Psoas muscle (tissue), 7 donors: ENCODE measurements at regions not wholly inside any gene's neighbourhood (a gene's known extent, or its start where the extent isn't known, plus 50 kb on each side); places are given as distances from the start of the nearest gene placed in this dataset.

Experiments used
- ATAC-seq, 4 donors: fragments of 200-7000 bp; cut with Tn5 transposase; one replicate each; pipeline ENCODE4 v1.9.1; 2020; ENCODE audit warnings: moderate library complexity in 3 of 4, mild to moderate bottlenecking in 2 of 4
- DNase-seq, 2 donors: peaks; one replicate each; pipeline ENCODE4 v3.0.0-alpha.2; 2020
- H3K27ac ChIP-seq: fragments of 200-600 bp; one replicate; pipeline ENCODE4 v1.8.0; 2022
- H3K27me3 ChIP-seq, 3 donors: fragments of 200-600 bp in 1 of 3; one replicate each; pipeline versions ENCODE4 v1.6.1 to v1.8.0; 2013 to 2022; ENCODE audit warnings: low read length in 2 of 3, mild to moderate bottlenecking in 2 of 3, moderate library complexity in 1 of 3; ENCODE audit not compliant: insufficient read depth in 3 of 3
- H3K36me3 ChIP-seq, 2 donors: fragments of 200-600 bp in 1 of 2; one replicate each; pipeline versions ENCODE4 v1.6.1 to v1.8.0; 2013 to 2022; ENCODE audit warnings: low read depth in 1 of 2, mild to moderate bottlenecking in 1 of 2, moderate library complexity in 1 of 2; ENCODE audit not compliant: insufficient read depth in 1 of 2
- H3K4me1 ChIP-seq: fragments of 200-600 bp; one replicate; pipeline ENCODE4 v1.8.0; 2022
- H3K4me3 ChIP-seq: fragments of 200-600 bp; one replicate; pipeline ENCODE4 v1.8.0; 2022; ENCODE audit warnings: mild to moderate bottlenecking
- H3K9me3 ChIP-seq: fragments of 200-600 bp; one replicate; pipeline ENCODE4 v1.8.0; 2022
- WGBS, 3 donors: extraction: QIAGEN DNeasy Blood & Tissue Kit; methylation state at CpG; one replicate each; pipeline versions ENCODE4 v1.1.6 to v1.1.7; 2013; 5-methylcytosine and 5-hydroxymethylcytosine counted together
- intact Hi-C, 2 donors: fragments of 100-400 bp; cut with DNase I; formaldehyde crosslinking; loops; one replicate each; pipeline versions ENCODE4 v1.11.0 to v1.14.2; 2022
- TF ChIP-seq, protein P1 (sequence below): fragments of 200-600 bp; IDR thresholded peaks from one replicate; pipeline ENCODE4 v1.8.0; 2022; ENCODE audit warnings: antibody characterized with exemption
- donor health status: healthy with polysubstance abuse.
- donor health status: DM: no; HTN: no; CAD: no; lungs with moderate emphysema.
- donor health status: Bipolar disorder and iron deficiency.
- donor health status: healthy.
- donor health status: DM: yes; HTN: yes; CAD: no.
- donor health status: DM: no; HTN: no; CAD: no.
- donor health status: DM: yes; HTN: yes; CAD: no.

DNA sequence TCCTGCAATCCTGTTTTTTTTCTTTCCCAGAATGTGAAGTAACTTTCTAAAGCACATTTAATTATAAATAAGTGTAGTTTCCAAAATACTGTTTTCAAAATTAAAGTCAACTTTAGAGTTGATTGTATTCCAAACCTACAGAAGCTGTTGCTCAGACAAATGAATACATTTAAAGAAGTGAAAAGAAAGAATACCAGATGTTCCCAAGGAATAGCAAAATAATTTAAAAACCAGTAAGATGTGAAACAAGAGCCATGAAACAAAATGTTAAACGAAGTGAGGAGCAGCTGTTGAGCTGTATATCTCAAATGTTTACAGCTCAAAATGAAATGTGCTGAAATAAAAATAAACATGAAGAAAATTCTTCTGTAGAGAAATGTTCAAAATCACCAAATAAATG, 627.4 kb upstream of the NDST4 start:
- intact Hi-C loops: no loop called here
- TF ChIP-seq, protein P1, sequence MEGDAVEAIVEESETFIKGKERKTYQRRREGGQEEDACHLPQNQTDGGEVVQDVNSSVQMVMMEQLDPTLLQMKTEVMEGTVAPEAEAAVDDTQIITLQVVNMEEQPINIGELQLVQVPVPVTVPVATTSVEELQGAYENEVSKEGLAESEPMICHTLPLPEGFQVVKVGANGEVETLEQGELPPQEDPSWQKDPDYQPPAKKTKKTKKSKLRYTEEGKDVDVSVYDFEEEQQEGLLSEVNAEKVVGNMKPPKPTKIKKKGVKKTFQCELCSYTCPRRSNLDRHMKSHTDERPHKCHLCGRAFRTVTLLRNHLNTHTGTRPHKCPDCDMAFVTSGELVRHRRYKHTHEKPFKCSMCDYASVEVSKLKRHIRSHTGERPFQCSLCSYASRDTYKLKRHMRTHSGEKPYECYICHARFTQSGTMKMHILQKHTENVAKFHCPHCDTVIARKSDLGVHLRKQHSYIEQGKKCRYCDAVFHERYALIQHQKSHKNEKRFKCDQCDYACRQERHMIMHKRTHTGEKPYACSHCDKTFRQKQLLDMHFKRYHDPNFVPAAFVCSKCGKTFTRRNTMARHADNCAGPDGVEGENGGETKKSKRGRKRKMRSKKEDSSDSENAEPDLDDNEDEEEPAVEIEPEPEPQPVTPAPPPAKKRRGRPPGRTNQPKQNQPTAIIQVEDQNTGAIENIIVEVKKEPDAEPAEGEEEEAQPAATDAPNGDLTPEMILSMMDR: no peak
- H3K4me3 ChIP-seq: no peak overlapping the region
- no peak for DNase-seq
- no peak for ATAC-seq
- H3K9me3 ChIP-seq: no peaks in the 10 kb centered on the region
- H3K27ac ChIP-seq: no peak overlapping the region
- H3K27me3 ChIP-seq: no peaks in the 10 kb centered on the region
- no peaks in the 10 kb centered on the region for H3K4me1 ChIP-seq
- WGBS, 3 donors: 7 to 15% (median 11%) methylated on average over 1 of the region's 1 CpG
- no peaks in the 10 kb centered on the region for H3K36me3 ChIP-seq

DNA sequence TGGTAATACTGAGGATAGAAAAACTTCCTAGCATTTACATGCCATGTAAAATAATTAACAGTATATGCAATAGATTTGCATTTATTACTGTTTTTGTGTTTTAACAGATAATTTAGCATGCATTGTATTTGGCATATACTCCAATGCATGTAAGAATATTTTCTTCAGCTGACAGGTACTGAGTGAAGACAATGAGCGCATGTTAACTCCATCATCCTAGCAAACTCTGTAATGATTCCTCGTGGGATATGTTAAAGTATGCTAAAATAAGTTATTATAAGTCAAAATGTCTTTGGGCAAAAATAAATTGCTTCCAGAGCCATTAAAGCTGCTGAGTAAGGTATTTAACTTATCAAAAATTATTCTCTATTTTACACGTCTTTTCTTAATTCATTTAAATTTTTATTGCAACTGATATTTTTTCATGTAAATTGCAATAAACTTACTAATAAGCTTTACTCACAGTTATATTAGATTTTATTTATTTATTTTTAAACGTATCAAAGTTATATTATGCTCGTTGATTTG, 616.4 kb upstream of the NDST4 start:
- no peaks in the 10 kb centered on the region for H3K27me3 ChIP-seq
- H3K36me3 ChIP-seq: no peaks in the 10 kb centered on the region
- H3K4me3 ChIP-seq: no peak overlapping the region
- DNase-seq: no peak
- intact Hi-C loops: no loop called here
- H3K4me1 ChIP-seq: no peaks in the 10 kb centered on the region
- WGBS, 3 donors: 76 to 77% (median 76%) methylated on average over 5 of the region's 5 CpGs
- no peak overlapping the region for H3K27ac ChIP-seq
- no peak for ATAC-seq
- TF ChIP-seq, protein P1: no peak
- H3K9me3 ChIP-seq: no peaks in the 10 kb centered on the region

DNA sequence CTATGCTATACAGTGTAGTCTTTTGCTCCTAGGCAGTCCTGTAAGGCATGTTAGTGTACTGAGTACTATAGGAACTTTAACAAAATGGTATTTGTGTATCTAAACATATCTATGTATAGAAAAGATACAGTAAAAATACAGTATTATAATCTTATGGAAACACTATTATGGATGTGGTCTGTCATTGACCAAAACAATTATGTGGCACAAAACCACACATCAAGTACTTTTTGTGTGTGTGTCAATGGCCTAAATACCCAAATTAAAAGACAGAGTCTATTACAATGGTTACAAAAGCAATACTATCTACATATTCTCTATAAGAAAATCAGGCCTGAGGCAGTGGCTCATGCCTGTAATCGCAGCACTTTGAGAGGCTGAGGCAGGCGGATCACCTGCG, 610.2 kb upstream of the NDST4 start:
- Histone ChIP-seq H3K4me1 (no peaks in the 10 kb centered on the region), H3K27me3 (no peaks in the 10 kb centered on the region), H3K27ac (no peak overlapping the region), H3K36me3 (no peaks in the 10 kb centered on the region), H3K9me3 (no peaks in the 10 kb centered on the region), H3K4me3 (no peak overlapping the region)
- DNase-seq: no peak
- no peak for ATAC-seq
- TF ChIP-seq, protein P1: no peak
- intact Hi-C loops: no loop called here
- 94 to 98% (median 95%) methylated on average over 3 of the region's 3 CpGs for WGBS, 3 donors

DNA sequence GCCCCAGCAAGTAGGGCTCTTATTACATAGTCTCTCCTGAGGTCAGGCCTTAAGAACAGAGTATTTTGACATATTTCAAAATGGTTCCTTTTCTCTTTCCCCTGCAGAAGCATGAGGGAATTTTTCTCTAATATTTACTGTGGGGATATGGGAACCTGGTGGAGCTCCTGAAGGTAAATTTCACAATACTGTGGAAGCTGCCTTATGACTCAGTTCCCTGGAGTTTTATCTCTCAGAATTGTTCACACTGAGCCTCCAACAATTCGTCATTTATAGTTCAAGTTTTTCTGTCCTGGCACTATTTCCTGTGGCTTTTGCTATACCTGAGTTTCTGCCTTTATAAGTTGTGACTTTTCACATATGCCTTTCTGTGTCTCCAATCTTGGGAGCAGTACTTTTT, 607.2 kb upstream of the NDST4 start:
- DNase-seq (no peak), ATAC-seq (no peak)
- intact Hi-C loops: no loop called here
- no peak overlapping the region for H3K27ac ChIP-seq
- TF ChIP-seq, protein P1: no peak
- 59 to 66% (median 60%) methylated on average over 1 of the region's 1 CpG for WGBS, 3 donors
- H3K36me3 ChIP-seq: no peaks in the 10 kb centered on the region
- H3K4me1 ChIP-seq: no peaks in the 10 kb centered on the region
- H3K4me3 ChIP-seq: no peak overlapping the region
- no peaks in the 10 kb centered on the region for H3K9me3 ChIP-seq
- no peaks in the 10 kb centered on the region for H3K27me3 ChIP-seq

DNA sequence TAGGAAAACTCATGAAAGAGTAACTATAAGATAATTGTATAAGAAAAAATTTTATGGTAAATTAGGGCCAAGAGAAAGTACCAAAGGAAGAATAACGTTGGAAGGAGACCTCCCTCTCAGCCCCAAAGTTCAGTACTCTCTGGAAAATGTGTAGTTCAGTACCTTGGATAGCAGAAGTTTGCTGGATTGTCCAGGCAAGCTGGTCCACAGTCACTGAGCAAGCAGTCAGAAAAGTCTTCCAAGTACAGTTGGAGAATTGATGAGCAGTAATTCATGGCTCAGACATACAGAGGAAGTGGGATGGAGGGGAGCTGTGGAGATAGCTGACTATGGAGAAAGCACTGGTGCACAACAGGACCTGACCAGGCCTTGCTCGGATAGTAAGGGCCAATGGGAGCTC, 598.2 kb upstream of the NDST4 start:
- H3K4me3 ChIP-seq: no peak overlapping the region
- TF ChIP-seq, protein P1: no peak

More for the DNA sequence above, 598.2 kb upstream of the NDST4 start:
- WGBS, 3 donors: 38 to 44% (median 38%) methylated on average over 2 of the region's 2 CpGs
- Histone ChIP-seq H3K27ac (no peak overlapping the region), H3K9me3 (no peaks in the 10 kb centered on the region), H3K36me3 (no peaks in the 10 kb centered on the region), H3K4me1 (no peaks in the 10 kb centered on the region), H3K27me3 (no peaks in the 10 kb centered on the region)
- no peak for ATAC-seq
- no peak for DNase-seq
- intact Hi-C loops: no loop called here
